ENCODE measurements at regions not wholly inside any gene's neighbourhood (a gene's known extent, or its start where the extent isn't known, plus 50 kb on each side); places are given as distances from the start of the nearest gene placed in this dataset.

DNA sequence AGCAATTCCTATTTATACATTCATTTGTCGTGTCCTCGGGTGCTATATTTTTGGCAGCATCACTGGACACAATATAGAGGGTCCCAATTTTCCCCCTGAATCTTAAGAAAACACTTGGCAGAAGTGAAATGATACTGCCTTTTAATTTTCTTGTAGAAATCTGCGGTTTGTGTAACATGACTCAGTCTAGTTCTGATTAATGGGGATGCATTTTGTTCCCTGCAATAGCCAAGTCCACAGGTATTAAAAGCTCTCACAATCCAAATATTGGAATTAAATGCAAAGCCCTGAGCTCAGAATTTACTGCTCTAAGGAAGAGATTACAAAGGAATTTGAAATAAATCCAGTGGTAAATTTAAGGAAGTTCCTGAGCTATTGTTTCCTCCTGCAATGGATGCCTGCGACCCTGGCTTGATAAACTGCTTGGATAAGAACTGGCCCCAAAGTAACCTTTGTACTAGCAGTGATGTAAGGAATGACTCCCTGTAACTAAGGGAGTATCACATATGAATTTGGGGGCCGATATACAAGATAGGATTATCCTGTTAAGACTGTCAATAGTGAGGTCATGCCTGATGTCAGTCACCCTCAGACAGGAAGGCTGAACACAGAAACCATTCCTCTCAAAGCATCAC is 349.7 kb upstream of the C1orf87 start:
- TF ChIP-seq, protein P1, sequence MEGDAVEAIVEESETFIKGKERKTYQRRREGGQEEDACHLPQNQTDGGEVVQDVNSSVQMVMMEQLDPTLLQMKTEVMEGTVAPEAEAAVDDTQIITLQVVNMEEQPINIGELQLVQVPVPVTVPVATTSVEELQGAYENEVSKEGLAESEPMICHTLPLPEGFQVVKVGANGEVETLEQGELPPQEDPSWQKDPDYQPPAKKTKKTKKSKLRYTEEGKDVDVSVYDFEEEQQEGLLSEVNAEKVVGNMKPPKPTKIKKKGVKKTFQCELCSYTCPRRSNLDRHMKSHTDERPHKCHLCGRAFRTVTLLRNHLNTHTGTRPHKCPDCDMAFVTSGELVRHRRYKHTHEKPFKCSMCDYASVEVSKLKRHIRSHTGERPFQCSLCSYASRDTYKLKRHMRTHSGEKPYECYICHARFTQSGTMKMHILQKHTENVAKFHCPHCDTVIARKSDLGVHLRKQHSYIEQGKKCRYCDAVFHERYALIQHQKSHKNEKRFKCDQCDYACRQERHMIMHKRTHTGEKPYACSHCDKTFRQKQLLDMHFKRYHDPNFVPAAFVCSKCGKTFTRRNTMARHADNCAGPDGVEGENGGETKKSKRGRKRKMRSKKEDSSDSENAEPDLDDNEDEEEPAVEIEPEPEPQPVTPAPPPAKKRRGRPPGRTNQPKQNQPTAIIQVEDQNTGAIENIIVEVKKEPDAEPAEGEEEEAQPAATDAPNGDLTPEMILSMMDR (IDR thresholded peaks at IDR 0.05 in 2 of 3, conservative IDR thresholded peaks at IDR 0.05 in 1 of 3; ENCODE audit: borderline replicate concordance in 1 of 3, insufficient read depth in 1 of 3, low read depth in 2 of 3, low read length in 2 of 3): no peak
- no peak for TF ChIP-seq POLR2A (IDR thresholded peaks at IDR 0.05; ENCODE audit: borderline replicate concordance, extremely low read depth, insufficient read depth, insufficient read length)
- TF ChIP-seq, protein P2, sequence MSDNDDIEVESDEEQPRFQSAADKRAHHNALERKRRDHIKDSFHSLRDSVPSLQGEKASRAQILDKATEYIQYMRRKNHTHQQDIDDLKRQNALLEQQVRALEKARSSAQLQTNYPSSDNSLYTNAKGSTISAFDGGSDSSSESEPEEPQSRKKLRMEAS (IDR thresholded peaks at IDR 0.05): no peak
- TF ChIP-seq, protein P3, sequence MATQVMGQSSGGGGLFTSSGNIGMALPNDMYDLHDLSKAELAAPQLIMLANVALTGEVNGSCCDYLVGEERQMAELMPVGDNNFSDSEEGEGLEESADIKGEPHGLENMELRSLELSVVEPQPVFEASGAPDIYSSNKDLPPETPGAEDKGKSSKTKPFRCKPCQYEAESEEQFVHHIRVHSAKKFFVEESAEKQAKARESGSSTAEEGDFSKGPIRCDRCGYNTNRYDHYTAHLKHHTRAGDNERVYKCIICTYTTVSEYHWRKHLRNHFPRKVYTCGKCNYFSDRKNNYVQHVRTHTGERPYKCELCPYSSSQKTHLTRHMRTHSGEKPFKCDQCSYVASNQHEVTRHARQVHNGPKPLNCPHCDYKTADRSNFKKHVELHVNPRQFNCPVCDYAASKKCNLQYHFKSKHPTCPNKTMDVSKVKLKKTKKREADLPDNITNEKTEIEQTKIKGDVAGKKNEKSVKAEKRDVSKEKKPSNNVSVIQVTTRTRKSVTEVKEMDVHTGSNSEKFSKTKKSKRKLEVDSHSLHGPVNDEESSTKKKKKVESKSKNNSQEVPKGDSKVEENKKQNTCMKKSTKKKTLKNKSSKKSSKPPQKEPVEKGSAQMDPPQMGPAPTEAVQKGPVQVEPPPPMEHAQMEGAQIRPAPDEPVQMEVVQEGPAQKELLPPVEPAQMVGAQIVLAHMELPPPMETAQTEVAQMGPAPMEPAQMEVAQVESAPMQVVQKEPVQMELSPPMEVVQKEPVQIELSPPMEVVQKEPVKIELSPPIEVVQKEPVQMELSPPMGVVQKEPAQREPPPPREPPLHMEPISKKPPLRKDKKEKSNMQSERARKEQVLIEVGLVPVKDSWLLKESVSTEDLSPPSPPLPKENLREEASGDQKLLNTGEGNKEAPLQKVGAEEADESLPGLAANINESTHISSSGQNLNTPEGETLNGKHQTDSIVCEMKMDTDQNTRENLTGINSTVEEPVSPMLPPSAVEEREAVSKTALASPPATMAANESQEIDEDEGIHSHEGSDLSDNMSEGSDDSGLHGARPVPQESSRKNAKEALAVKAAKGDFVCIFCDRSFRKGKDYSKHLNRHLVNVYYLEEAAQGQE (IDR thresholded peaks at IDR 0.05; ENCODE audit: low read depth): no peak
- TF ChIP-seq CBX3 (IDR thresholded peaks at IDR 0.05; ENCODE audit: low read depth): no peak

All from HCT116 (cell line).